GM20000 (cell line): ENCODE measurements at regions not wholly inside any gene's neighbourhood (a gene's known extent, or its start where the extent isn't known, plus 50 kb on each side); places are given as distances from the start of the nearest gene placed in this dataset.

ENCODE experiments used
- DNase-seq: peaks from one replicate; pipeline ENCODE4 v3.0.0; 2012; ENCODE audit warnings: low spot score
- TF ChIP-seq, protein P1 (sequence below): IDR thresholded peaks from 2 replicates; pipeline ENCODE4 v1.5.1; 2012; ENCODE audit warnings: mild to moderate bottlenecking, control low read depth; ENCODE audit errors: extremely low read depth, missing control alignments

DNA sequence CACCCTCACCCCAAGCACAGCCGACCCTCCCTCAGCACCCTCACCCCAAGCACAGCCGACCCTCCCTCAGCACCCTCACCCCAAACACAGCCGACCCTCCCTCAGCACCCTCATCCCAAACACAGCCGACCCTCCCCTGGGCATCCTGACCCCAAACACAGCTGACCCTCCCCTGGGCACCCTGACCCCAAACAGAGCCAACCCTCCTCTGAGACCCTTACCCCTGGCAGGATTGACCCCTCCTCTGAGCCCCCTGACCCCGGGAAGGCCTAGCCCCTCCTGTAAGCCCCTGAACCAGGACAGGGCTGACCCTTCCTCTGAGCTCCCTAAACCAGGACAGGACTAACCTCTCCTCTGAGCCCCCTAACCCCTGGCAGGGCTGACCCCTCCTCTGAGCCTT is 84.4 kb upstream of the RAB6C start:
- no peak for DNase-seq
- TF ChIP-seq, protein P1, sequence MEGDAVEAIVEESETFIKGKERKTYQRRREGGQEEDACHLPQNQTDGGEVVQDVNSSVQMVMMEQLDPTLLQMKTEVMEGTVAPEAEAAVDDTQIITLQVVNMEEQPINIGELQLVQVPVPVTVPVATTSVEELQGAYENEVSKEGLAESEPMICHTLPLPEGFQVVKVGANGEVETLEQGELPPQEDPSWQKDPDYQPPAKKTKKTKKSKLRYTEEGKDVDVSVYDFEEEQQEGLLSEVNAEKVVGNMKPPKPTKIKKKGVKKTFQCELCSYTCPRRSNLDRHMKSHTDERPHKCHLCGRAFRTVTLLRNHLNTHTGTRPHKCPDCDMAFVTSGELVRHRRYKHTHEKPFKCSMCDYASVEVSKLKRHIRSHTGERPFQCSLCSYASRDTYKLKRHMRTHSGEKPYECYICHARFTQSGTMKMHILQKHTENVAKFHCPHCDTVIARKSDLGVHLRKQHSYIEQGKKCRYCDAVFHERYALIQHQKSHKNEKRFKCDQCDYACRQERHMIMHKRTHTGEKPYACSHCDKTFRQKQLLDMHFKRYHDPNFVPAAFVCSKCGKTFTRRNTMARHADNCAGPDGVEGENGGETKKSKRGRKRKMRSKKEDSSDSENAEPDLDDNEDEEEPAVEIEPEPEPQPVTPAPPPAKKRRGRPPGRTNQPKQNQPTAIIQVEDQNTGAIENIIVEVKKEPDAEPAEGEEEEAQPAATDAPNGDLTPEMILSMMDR = no peak

DNA sequence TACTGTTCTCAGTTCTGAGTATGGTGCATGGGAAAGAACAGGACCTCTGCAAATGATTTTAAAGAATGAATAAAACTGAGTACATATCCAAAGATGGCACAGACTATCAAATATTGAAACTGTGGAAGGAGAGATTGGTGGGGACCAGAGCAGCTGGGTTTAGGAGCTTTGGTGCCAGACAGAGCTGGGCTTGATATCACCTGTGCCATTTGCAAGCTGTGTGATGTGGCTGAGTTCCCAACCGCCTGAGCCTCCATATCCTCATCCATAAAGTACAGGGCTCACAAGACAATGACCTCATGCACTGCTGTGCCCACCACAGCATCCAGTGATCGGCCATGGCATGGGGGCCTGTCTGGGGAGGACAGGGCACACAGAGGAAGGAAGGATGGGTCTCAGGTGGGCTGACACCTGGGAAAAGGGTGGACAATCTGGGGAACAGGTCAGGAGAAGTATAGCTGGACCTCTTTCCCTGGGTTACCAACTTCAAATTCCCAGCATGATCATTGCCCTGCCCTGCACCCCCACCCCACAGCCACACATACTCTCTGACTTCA is 83.9 kb upstream of the RAB6C start:
- no peak for DNase-seq
- TF ChIP-seq, protein P1 = no peak

DNA sequence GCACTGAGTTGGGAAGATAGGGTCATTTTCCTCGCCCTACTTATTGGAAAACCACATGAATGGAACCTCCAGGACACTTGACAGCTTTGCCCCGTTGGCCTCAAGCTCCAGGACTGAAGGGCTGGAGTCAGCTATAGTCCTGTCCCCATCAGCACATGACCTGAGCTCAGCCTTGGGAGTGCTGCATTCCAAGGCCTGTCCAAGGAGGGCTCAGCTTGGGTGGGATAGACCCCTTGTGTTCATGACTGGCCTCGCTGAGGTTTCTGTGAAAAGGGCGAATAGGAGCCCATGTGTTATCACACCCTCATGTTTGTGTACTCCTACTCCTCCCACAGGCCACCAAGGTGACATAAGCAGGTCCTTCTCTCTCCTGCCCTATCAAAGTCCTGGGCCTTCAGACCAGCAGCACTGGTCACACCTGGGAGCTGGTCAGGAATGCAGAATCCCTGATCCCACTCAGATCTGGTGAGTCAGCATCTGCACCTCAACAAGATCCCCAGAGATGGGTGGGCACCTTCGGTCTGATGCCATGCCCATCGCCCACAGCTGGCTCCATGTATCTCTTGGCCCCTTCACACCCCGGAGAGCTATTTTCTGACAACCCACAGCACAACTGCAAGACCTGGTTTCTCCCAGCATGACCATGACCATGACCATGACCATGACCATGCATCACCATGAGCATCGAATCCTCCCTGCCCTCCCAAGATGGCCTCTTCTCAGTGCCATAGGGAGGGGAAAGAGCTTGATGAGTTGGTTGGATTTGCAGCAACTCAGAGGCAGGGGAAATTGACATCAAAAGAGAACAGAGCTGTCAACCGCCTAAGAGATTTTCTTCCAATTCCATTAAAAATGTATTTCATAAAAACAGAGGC is 83.0 kb upstream of the RAB6C start:
- DNase-seq = no peak
- TF ChIP-seq, protein P1 = no peak

DNA sequence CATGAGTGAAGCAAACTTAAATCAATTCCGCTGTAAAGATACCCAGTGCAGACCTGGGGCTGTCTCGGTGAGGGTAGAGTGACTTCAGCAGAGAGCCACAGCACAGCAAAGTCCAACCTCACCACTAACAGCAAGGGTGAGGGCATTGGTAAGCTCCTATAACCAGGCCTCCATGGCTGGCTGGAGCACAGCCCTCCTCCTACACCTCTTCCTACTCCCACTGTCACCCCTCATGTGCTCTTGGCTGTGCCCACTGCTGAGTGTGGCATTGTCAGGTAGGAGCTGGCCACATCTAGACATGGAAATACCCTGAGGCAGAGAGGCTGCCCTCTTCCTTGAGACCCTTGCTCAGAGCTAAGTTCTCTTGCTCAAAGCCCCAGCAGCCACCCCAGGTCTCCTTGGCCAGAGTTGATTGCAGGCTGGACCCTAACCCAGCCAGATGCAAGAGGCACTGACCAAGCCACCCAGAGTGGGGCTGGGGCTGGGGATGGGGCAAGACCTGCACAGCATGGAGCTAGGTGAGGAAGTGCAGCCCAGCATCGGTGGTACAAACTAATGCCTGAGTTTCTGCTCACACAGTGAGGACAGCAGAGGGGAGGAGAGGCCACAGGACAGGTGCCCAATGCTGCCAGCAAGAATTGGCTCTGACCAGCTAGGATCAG is 77.6 kb upstream of the RAB6C start:
- TF ChIP-seq, protein P1 = no peak
- DNase-seq = no peak

DNA sequence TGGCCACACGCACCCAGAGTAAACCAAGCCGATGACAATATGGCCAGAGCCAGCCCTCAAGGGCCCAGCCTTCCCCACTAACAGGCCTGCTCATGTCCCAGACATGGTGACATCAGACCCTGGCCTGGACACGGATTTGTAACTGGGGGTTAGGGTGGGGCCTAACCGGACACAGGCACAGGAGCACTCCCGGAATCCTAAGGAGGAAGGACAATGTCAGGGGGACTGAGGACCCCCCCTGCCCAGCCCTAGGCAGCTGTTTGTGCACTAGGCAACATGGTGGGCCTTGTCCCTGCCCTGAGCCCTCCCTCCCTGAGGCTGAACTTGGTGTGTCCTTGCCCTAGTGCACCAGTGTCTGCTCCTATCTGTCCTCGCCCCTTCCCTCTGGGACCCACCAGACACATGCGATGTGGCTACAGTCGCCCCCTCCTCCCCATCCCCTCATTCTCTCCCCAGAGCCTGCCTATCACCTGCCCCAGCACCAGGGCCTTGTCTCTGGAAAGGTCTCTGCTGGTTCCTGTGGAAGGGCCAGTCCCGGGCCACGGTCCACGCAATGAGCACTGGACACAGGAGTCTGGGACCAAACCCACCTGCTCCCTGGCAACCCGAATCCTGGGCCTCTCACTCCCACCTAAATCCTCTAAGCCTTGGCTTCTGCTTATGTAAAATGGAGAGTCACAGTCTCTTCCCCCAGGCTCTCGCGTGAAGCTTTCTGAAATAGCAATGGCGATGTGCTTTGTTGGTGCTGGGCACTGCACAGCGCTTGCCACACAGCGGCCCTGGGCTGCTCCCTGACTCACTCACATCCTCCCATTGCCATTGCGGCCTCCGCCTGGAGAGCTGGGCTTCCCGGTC is 76.5 kb upstream of the RAB6C start:
- TF ChIP-seq, protein P1 = no peak
- DNase-seq = no peak

DNA sequence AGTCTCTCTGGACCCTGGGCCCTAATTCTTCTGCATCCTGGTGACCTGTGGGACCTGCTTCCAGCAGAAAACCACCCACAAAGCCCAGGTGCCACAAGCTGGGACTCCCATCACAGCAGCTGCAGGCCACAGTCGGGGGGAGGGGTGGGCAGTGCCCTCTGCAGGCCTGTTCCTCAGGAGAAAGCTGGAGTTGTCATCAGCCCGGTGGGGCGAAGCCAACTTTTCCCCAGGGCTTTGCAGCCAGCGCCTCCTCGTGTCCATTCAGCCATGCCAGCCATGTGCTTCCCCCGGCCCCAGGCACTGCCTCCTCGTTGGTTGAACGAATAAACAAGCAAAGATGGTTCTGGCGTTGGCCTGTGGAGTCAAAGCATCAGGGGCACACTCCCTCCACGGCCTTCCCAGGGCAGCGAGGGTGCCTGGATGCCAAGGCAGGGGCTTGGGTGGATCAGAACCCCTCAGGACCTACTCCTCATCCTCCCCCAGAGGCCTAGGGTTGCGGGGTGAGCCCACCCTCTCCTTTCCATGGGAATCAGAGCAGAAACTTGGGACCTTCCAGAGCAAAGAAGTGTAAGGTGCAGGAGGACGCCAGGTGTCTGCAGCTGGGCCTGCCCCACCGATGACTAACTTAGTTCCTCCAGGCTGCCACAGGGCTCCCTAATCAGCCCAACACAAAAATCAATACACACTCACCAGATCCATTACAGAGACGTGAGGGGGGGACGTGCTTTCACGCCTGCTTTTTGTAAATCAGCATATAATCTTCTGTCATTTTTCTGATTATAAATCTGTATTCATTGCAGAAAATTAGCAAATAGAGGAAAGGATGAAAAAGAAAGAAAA is 75.7 kb upstream of the RAB6C start:
- no peak for DNase-seq
- TF ChIP-seq, protein P1 = no peak
